NT2/D1 (cell line): ENCODE measurements at regions not wholly inside any gene's neighbourhood (a gene's known extent, or its start where the extent isn't known, plus 50 kb on each side); places are given as distances from the start of the nearest gene placed in this dataset.

ENCODE experiments used
- YY1 ChIP-seq: IDR thresholded peaks from 2 replicates; pipeline ENCODE4 v1.6.1; 2011; ENCODE audit not compliant: insufficient read length, insufficient read depth
- ZNF274 ChIP-seq: IDR thresholded peaks from 2 replicates; pipeline ENCODE4 v1.6.1; 2011; ENCODE audit warnings: mild to moderate bottlenecking, low read depth, low read length

GRCh38 chr5:3194684-3195083, 400.9 kb upstream of the IRX1 start:
- TF ChIP-seq YY1 (no peak), ZNF274 (no peak)
